G401.6 (cell line): ENCODE measurements at regions not wholly inside any gene's neighbourhood (a gene's known extent, or its start where the extent isn't known, plus 50 kb on each side); places are given as distances from the start of the nearest gene placed in this dataset.

Experiments used
- FAIRE-seq: peaks from 2 replicates; lab custom pipeline; 2012; peaks lifted over from hg19 to GRCh38; lab: Jason Lieb, UNC

GRCh38 chr15:96109820-96110219 lies 220.7 kb upstream of the NR2F2 start:
- no peak for FAIRE-seq

- no peak for FAIRE-seq
These were observed 218.5 kb upstream of the NR2F2 start for GRCh38 chr15:96112018-96112417.

GRCh38 chr15:96115642-96116041 lies 214.9 kb upstream of the NR2F2 start:
- no peak for FAIRE-seq

GRCh38 chr15:96117270-96117669 lies 213.2 kb upstream of the NR2F2 start:
- no peak for FAIRE-seq

GRCh38 chr15:96119734-96120133 lies 210.8 kb upstream of the NR2F2 start:
- no peak for FAIRE-seq

GRCh38 chr15:96121086-96121920 lies 209.2 kb upstream of the NR2F2 start:
- FAIRE-seq: no peak

DNA sequence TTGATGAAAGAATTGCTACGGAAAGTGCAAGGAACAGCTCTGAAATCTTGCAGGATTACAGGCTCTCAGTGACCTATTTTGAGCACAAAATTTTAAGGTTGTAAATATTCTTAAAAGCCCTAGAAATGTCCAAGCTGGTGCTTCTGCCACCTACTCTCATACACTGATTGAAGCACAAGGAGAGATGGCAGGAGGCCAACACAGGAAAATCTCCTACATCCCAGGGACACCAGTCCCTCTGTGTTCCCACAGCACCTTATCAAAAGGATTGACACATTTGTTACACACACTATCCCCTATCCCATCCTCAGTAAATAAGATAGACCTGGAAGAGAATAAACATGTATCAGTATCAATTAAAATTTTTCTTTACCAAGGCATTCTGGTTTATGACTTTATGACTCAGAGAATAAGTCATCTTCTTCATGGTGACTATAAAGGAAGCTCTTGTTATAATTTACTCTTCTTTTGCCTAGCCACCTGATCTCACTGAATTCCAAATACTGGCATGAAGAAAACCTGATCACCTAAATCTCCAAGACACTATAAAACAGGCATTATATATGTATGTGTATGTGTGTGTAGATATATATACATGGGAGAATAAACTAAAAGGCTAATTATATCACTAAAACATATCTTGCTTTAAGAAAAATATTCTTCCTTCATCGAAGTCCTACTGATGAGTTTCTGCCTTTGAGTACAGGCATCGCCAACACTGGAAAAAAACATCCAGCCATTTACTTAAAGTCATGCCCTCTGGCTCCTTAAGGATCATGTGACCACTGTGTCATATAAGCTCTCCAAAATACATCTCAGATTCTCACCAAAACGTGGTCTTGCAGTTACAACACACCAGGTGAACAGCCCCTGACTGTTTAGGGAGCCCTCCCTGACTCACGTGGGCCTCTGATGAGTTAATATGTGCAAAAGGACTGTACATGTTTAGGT lies 208.1 kb upstream of the NR2F2 start:
- FAIRE-seq: no peak

DNA sequence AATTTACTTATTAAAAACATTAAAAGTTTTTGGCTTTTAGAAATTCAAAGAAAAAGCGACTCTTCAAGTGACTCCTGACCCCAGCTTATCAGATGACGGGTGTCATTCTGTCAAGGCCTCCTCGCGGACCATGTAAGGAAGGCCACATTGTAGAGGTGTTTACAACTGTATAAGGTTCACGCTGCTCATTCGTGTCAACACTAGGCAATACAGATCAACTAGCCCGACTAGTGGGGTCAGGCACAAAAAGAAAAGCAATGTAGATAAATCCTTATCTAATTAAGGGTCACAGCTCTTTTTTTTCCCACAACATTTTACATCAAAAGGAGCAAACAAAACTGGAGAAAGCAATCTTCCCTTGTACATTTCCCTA lies 207.5 kb upstream of the NR2F2 start:
- FAIRE-seq: no peak

- FAIRE-seq: no peak
These were observed 206.8 kb upstream of the NR2F2 start for GRCh38 chr15:96123630-96124187.

GRCh38 chr15:96124436-96124835 lies 206.1 kb upstream of the NR2F2 start:
- no peak for FAIRE-seq

DNA sequence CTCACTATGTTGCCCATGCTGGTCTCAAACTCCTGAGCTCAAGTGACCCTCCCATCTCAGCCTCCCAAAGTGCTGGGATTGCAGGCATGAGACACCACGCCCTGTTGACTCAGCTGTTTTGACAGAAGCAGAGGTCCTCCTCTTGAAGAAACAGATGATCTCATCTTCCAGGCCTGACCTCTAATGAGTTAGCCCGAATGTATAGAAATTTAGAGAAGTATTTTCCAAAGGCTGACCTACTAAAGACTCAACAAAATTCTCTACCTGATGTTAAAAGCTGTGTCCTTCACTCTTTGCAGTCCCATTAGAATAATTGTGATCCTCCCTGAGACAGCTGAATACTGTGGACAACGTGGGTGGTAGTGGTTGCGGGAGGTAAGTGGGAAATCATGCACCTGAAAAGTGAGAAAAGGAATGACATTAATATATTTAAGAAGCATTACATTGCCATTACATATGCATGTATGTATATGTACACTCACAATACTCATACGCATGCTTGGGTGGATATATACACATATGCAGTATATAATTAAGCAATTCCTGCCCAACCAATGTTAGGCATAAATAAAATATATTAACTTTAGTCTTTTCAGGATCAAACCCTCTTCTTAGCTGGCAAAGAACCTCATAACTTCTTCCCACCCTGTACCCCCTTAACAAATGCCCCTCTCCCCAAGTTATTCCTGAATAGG lies 204.6 kb upstream of the NR2F2 start:
- FAIRE-seq: no peak

GRCh38 chr15:96126859-96127258 lies 203.6 kb upstream of the NR2F2 start:
- FAIRE-seq: no peak

- FAIRE-seq: no peak
These were observed 199.8 kb upstream of the NR2F2 start for GRCh38 chr15:96130734-96131133.

DNA sequence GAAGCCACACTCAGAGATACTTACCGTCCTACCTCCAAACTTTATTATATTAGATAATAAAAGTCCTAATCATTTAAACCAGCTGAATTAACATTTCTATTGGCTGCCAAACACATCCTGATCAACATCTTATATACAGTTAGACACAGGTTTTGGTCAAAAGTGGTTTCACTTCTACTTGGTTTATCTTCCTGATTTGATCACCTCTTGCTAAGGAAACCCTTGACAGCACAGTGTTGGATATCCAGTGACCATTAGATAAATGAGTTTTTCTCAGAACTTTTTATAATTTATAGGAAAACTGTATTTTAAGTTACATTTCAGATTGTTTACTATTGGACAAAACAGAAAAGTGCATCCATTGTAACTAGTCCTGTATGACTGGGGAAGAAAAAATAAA lies 198.4 kb upstream of the NR2F2 start:
- FAIRE-seq: no peak

DNA sequence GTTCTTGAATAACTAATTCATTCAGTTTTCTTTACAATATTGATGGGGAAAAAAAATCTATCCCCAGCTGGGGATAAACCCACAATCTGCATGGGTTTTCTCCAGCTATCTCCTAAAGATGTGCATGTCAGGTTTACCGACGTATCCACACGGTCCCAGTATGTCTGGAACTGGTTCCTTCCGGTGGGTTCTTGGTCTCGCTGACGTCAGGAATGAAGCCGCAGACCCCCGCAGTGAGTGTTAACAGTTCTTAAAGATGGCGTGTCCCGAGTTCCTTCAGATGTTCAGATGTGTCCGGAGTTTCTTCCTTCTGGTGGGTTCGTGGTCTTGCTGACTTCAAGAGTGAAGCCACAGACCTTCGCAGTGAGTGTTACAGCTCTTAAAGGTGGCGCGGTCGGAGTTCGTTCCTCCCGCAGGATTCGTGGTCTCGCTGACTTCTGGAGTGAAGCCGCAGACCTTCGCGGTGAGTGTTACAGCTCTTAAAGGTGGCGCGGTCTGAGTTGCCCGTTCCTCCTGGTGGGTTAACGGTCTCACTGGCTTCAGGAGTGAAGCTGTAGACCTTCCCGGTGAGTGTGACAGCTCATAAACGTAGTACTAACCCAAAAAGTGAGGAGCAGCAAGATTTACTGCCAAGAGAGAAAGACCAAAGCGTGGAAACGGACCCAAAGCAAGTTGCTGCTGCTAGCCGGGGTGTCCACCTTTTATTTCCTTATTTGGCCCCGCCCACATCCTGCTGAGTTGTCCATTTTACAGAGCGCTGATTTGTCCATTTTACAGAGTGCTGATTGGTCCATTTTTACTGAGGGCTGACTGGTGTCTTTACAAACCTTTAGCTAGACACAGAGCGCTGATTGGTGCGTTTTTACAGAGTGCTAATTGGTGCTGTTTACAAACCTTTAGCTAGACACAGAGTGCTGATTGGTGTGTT lies 195.1 kb upstream of the NR2F2 start:
- FAIRE-seq: no peak

- no peak for FAIRE-seq
These were observed 191.5 kb upstream of the NR2F2 start for GRCh38 chr15:96138985-96139384.

- no peak for FAIRE-seq
These were observed 188.0 kb upstream of the NR2F2 start for GRCh38 chr15:96142498-96142897.

GRCh38 chr15:96144734-96145133 lies 185.8 kb upstream of the NR2F2 start:
- FAIRE-seq: no peak

- FAIRE-seq: no peak
These were observed 183.8 kb upstream of the NR2F2 start for GRCh38 chr15:96146726-96147125.

DNA sequence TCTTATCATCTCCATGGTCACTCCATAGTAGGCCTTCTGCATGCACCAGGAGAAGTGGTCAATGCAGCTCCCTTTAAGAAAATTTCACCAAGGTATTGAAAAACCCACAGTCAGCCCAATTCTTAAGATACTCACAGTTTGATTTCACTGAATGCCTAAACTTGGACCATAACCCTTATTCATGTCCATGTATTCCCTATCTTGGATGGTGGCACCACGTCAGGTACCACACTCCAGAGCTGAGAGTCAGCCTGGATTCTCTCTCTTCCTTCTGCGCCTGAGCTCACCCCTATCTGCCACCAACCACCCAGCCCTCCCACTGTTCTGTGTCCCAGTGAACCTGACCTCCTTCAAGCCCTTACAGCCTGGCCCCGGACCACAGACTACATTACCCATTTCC lies 183.2 kb upstream of the NR2F2 start:
- no peak for FAIRE-seq

GRCh38 chr15:96150254-96150653 lies 180.2 kb upstream of the NR2F2 start:
- FAIRE-seq: no peak
